ENCODE measurements at regions not wholly inside any gene's neighbourhood (a gene's known extent, or its start where the extent isn't known, plus 50 kb on each side); places are given as distances from the start of the nearest gene placed in this dataset.

GRCh38 chr3:62926494-62926893, 51.3 kb upstream of the CADPS start:
- Mint-ChIP-seq H3K36me3 (ENCODE audit: low read depth) (no peaks in the 10 kb centered on the region), H3K27me3 (ENCODE audit: insufficient read depth) (no peaks in the 10 kb centered on the region; the same call in 1 of the 2 replicates)

GRCh38 chr3:62928256-62928655, 53.0 kb upstream of the CADPS start:
- no peak for TF ChIP-seq CTCF (IDR thresholded peaks at IDR 0.05)
- no peaks in the 10 kb centered on the region; the same call in 1 of the 2 replicates for H3K27me3 Mint-ChIP-seq (ENCODE audit: insufficient read depth)

More at GRCh38 chr3:62926494-62926893, 51.3 kb upstream of the CADPS start:
- TF ChIP-seq CTCF (IDR thresholded peaks at IDR 0.05), result no peak
- Mint-ChIP-seq H3K9me3 (peaks cover 27% of the 10 kb centered on the region), H3K4me1 (ENCODE audit: low read depth) (no peaks in the 10 kb centered on the region), H3K4me3 (no peak overlapping the region), H3K27ac (no peak overlapping the region)
- DNase-seq, result no peak

GRCh38 chr3:62929771-62930170, 54.6 kb upstream of the CADPS start:
- H3K27me3 Mint-ChIP-seq (ENCODE audit: insufficient read depth), result no peaks in the 10 kb centered on the region; the same call in 1 of the 2 replicates

More at GRCh38 chr3:62928256-62928655, 53.0 kb upstream of the CADPS start:
- H3K4me1 Mint-ChIP-seq (ENCODE audit: low read depth), result no peaks in the 10 kb centered on the region
- H3K36me3 Mint-ChIP-seq (ENCODE audit: low read depth), result no peaks in the 10 kb centered on the region
- peaks cover 15% of the 10 kb centered on the region for H3K9me3 Mint-ChIP-seq
- H3K27ac Mint-ChIP-seq, result no peak overlapping the region
- no peak for DNase-seq
- H3K4me3 Mint-ChIP-seq, result no peak overlapping the region

GRCh38 chr3:62935793-62936192, 60.6 kb upstream of the CADPS start:
- H3K27ac Mint-ChIP-seq, result no peak overlapping the region
- no peaks in the 10 kb centered on the region for H3K4me1 Mint-ChIP-seq (ENCODE audit: low read depth)
- no peak for TF ChIP-seq CTCF (IDR thresholded peaks at IDR 0.05)
- no peaks in the 10 kb centered on the region; the same call in 1 of the 2 replicates for H3K27me3 Mint-ChIP-seq (ENCODE audit: insufficient read depth)
- H3K9me3 Mint-ChIP-seq, result peaks cover 23% of the 10 kb centered on the region
- no peak for DNase-seq
- H3K4me3 Mint-ChIP-seq, result no peak overlapping the region
- no peaks in the 10 kb centered on the region for H3K36me3 Mint-ChIP-seq (ENCODE audit: low read depth)

More at GRCh38 chr3:62929771-62930170, 54.6 kb upstream of the CADPS start:
- H3K9me3 Mint-ChIP-seq, result peaks cover 15% of the 10 kb centered on the region
- no peaks in the 10 kb centered on the region for H3K4me1 Mint-ChIP-seq (ENCODE audit: low read depth)
- no peak overlapping the region for H3K4me3 Mint-ChIP-seq
- DNase-seq, result no peak
- no peak for TF ChIP-seq CTCF (IDR thresholded peaks at IDR 0.05)
- H3K36me3 Mint-ChIP-seq (ENCODE audit: low read depth), result no peaks in the 10 kb centered on the region
- no peak overlapping the region for H3K27ac Mint-ChIP-seq

- H3K9me3 Mint-ChIP-seq, result peaks cover 23% of the 10 kb centered on the region
- no peaks in the 10 kb centered on the region for H3K4me1 Mint-ChIP-seq (ENCODE audit: low read depth)
- DNase-seq, result no peak
- H3K27me3 Mint-ChIP-seq (ENCODE audit: insufficient read depth), result no peaks in the 10 kb centered on the region; the same call in 1 of the 2 replicates
- no peak overlapping the region for H3K4me3 Mint-ChIP-seq
- no peak for TF ChIP-seq CTCF (IDR thresholded peaks at IDR 0.05)
- H3K27ac Mint-ChIP-seq, result no peak overlapping the region
- no peaks in the 10 kb centered on the region for H3K36me3 Mint-ChIP-seq (ENCODE audit: low read depth)
Measured at GRCh38 chr3:62936626-62937254, 61.5 kb upstream of the CADPS start.

All from HFFc6 (cell line).